ENCODE measurements at regions not wholly inside any gene's neighbourhood (a gene's known extent, or its start where the extent isn't known, plus 50 kb on each side); places are given as distances from the start of the nearest gene placed in this dataset.

GRCh38 chr2:146220957-146221356 lies 1623.9 kb upstream of the ACVR2A start:
- H3K4me2 ChIP-seq (ENCODE audit: low read length, poor library complexity, severe bottlenecking), result no peak overlapping the region
- no peaks in the 10 kb centered on the region for H3K36me3 ChIP-seq (ENCODE audit: control insufficient read depth in 1 of 2, insufficient read depth in 2 of 2, low read depth in 1 of 2, low read length in 2 of 2)
- H2BK12ac ChIP-seq (ENCODE audit: low read length in 2 of 2), result no peak overlapping the region
- H3K14ac ChIP-seq (ENCODE audit: low read length in 2 of 2), result no peak overlapping the region
- no peak overlapping the region for H4K91ac ChIP-seq (ENCODE audit: low read length)
- H2AK5ac ChIP-seq (ENCODE audit: low read length, severe bottlenecking), result no peak overlapping the region
- H4K8ac ChIP-seq (ENCODE audit: low read length), result no peak overlapping the region
- H3K18ac ChIP-seq (ENCODE audit: low read depth in 1 of 2, low read length in 2 of 2), result no peak overlapping the region
- no peak overlapping the region for H2BK15ac ChIP-seq (ENCODE audit: low read depth, poor library complexity, severe bottlenecking)
- no peaks in the 10 kb centered on the region for H3K27me3 ChIP-seq (ENCODE audit: control insufficient read depth in 1 of 2, insufficient read depth in 1 of 2, low read length in 2 of 2)
- no peak overlapping the region for H3K4ac ChIP-seq (ENCODE audit: low read depth in 1 of 2, low read length in 2 of 2)
- no peak overlapping the region for H3K4me3 ChIP-seq (ENCODE audit: insufficient read depth in 1 of 2, low read depth in 1 of 2, low read length in 2 of 2)
- no peak overlapping the region for H2AFZ ChIP-seq (ENCODE audit: low read depth, low read length)
- DNase-seq, result no peak
- H3K27ac ChIP-seq (ENCODE audit: low read length, poor library complexity, severe bottlenecking), result no peak overlapping the region
- H2BK120ac ChIP-seq (ENCODE audit: low read depth, low read length), result no peak overlapping the region
- H3K4me1 ChIP-seq (ENCODE audit: control insufficient read depth, insufficient read depth, low read depth, low read length), result no peaks in the 10 kb centered on the region
- no peak overlapping the region for H2BK5ac ChIP-seq (ENCODE audit: low read depth, low read length, poor library complexity, severe bottlenecking)
- no peak overlapping the region for H3K23ac ChIP-seq (ENCODE audit: low read length in 2 of 2)
- H3K79me1 ChIP-seq (replicated peaks; ENCODE audit: low read length, poor library complexity, severe bottlenecking), result no peaks in the 10 kb centered on the region
- H3K9me3 ChIP-seq (ENCODE audit: control insufficient read depth, low read length), result peaks cover 7% of the 10 kb centered on the region
- no peak overlapping the region for H3K9ac ChIP-seq (ENCODE audit: low read length)

- 100% methylated on average over 1 of the region's 2 CpGs for WGBS
Measured at GRCh38 chr2:146214394-146214929, 1630.4 kb upstream of the ACVR2A start.

GRCh38 chr2:146213674-146214073 lies 1631.2 kb upstream of the ACVR2A start:
- no peak overlapping the region for H2BK120ac ChIP-seq (ENCODE audit: low read depth, low read length)
- H3K4me2 ChIP-seq (ENCODE audit: low read length, poor library complexity, severe bottlenecking), result no peak overlapping the region
- H3K18ac ChIP-seq (ENCODE audit: low read depth in 1 of 2, low read length in 2 of 2), result no peak overlapping the region
- no peak overlapping the region for H4K8ac ChIP-seq (ENCODE audit: low read length)
- H2AK5ac ChIP-seq (ENCODE audit: low read length, severe bottlenecking), result no peak overlapping the region
- no peaks in the 10 kb centered on the region for H3K27me3 ChIP-seq (ENCODE audit: control insufficient read depth in 1 of 2, insufficient read depth in 1 of 2, low read length in 2 of 2)
- DNase-seq, result no peak
- peaks cover 7% of the 10 kb centered on the region for H3K9me3 ChIP-seq (ENCODE audit: control insufficient read depth, low read length)
- H3K14ac ChIP-seq (ENCODE audit: low read length in 2 of 2), result no peak overlapping the region
- H3K23ac ChIP-seq (ENCODE audit: low read length in 2 of 2), result no peak overlapping the region
- no peak overlapping the region for H3K4me3 ChIP-seq (ENCODE audit: insufficient read depth in 1 of 2, low read depth in 1 of 2, low read length in 2 of 2)
- no peak overlapping the region for H2BK15ac ChIP-seq (ENCODE audit: low read depth, poor library complexity, severe bottlenecking)
- H3K4me1 ChIP-seq (ENCODE audit: control insufficient read depth, insufficient read depth, low read depth, low read length), result no peaks in the 10 kb centered on the region
- no peak overlapping the region for H2BK5ac ChIP-seq (ENCODE audit: low read depth, low read length, poor library complexity, severe bottlenecking)
- H4K91ac ChIP-seq (ENCODE audit: low read length), result no peak overlapping the region
- no peak overlapping the region for H2BK12ac ChIP-seq (ENCODE audit: low read length in 2 of 2)
- H3K27ac ChIP-seq (ENCODE audit: low read length, poor library complexity, severe bottlenecking), result no peak overlapping the region
- no peaks in the 10 kb centered on the region for H3K79me1 ChIP-seq (replicated peaks; ENCODE audit: low read length, poor library complexity, severe bottlenecking)
- H3K9ac ChIP-seq (ENCODE audit: low read length), result no peak overlapping the region
- no peak overlapping the region for H3K4ac ChIP-seq (ENCODE audit: low read depth in 1 of 2, low read length in 2 of 2)
- H3K36me3 ChIP-seq (ENCODE audit: control insufficient read depth in 1 of 2, insufficient read depth in 2 of 2, low read depth in 1 of 2, low read length in 2 of 2), result no peaks in the 10 kb centered on the region
- H2AFZ ChIP-seq (ENCODE audit: low read depth, low read length), result no peak overlapping the region

More at GRCh38 chr2:146214394-146214929, 1630.4 kb upstream of the ACVR2A start:
- H3K9ac ChIP-seq (ENCODE audit: low read length), result no peak overlapping the region
- no peak overlapping the region for H2BK120ac ChIP-seq (ENCODE audit: low read depth, low read length)
- H3K9me3 ChIP-seq (ENCODE audit: control insufficient read depth, low read length), result peaks cover 7% of the 10 kb centered on the region
- no peak overlapping the region for H4K8ac ChIP-seq (ENCODE audit: low read length)
- H3K79me1 ChIP-seq (replicated peaks; ENCODE audit: low read length, poor library complexity, severe bottlenecking), result no peaks in the 10 kb centered on the region
- no peaks in the 10 kb centered on the region for H3K4me1 ChIP-seq (ENCODE audit: control insufficient read depth, insufficient read depth, low read depth, low read length)
- no peak overlapping the region for H3K4ac ChIP-seq (ENCODE audit: low read depth in 1 of 2, low read length in 2 of 2)
- H3K4me3 ChIP-seq (ENCODE audit: insufficient read depth in 1 of 2, low read depth in 1 of 2, low read length in 2 of 2), result no peak overlapping the region
- H3K18ac ChIP-seq (ENCODE audit: low read depth in 1 of 2, low read length in 2 of 2), result no peak overlapping the region
- no peak overlapping the region for H2AFZ ChIP-seq (ENCODE audit: low read depth, low read length)
- no peak overlapping the region for H3K4me2 ChIP-seq (ENCODE audit: low read length, poor library complexity, severe bottlenecking)
- no peaks in the 10 kb centered on the region for H3K36me3 ChIP-seq (ENCODE audit: control insufficient read depth in 1 of 2, insufficient read depth in 2 of 2, low read depth in 1 of 2, low read length in 2 of 2)
- no peak overlapping the region for H2BK5ac ChIP-seq (ENCODE audit: low read depth, low read length, poor library complexity, severe bottlenecking)
- no peak overlapping the region for H3K14ac ChIP-seq (ENCODE audit: low read length in 2 of 2)
- H2AK5ac ChIP-seq (ENCODE audit: low read length, severe bottlenecking), result no peak overlapping the region
- H3K27me3 ChIP-seq (ENCODE audit: control insufficient read depth in 1 of 2, insufficient read depth in 1 of 2, low read length in 2 of 2), result no peaks in the 10 kb centered on the region
- no peak overlapping the region for H3K27ac ChIP-seq (ENCODE audit: low read length, poor library complexity, severe bottlenecking)
- H2BK12ac ChIP-seq (ENCODE audit: low read length in 2 of 2), result no peak overlapping the region
- no peak for DNase-seq
- no peak overlapping the region for H3K23ac ChIP-seq (ENCODE audit: low read length in 2 of 2)
- no peak overlapping the region for H2BK15ac ChIP-seq (ENCODE audit: low read depth, poor library complexity, severe bottlenecking)
- no peak overlapping the region for H4K91ac ChIP-seq (ENCODE audit: low read length)

- Histone ChIP-seq H3K9me3 (ENCODE audit: control insufficient read depth, low read length) (peaks cover 7% of the 10 kb centered on the region), H3K9ac (ENCODE audit: low read length) (no peak overlapping the region), H4K8ac (ENCODE audit: low read length) (no peak overlapping the region), H2BK120ac (ENCODE audit: low read depth, low read length) (no peak overlapping the region), H3K4ac (ENCODE audit: low read depth in 1 of 2, low read length in 2 of 2) (no peak overlapping the region), H2BK5ac (ENCODE audit: low read depth, low read length, poor library complexity, severe bottlenecking) (no peak overlapping the region), H3K36me3 (ENCODE audit: control insufficient read depth in 1 of 2, insufficient read depth in 2 of 2, low read depth in 1 of 2, low read length in 2 of 2) (no peaks in the 10 kb centered on the region), H2AK5ac (ENCODE audit: low read length, severe bottlenecking) (no peak overlapping the region), H2AFZ (ENCODE audit: low read depth, low read length) (no peak overlapping the region), H2BK12ac (ENCODE audit: low read length in 2 of 2) (no peak overlapping the region), H3K27ac (ENCODE audit: low read length, poor library complexity, severe bottlenecking) (no peak overlapping the region), H3K4me3 (ENCODE audit: insufficient read depth in 1 of 2, low read depth in 1 of 2, low read length in 2 of 2) (no peak overlapping the region), H3K79me1 (replicated peaks; ENCODE audit: low read length, poor library complexity, severe bottlenecking) (no peaks in the 10 kb centered on the region), H3K27me3 (ENCODE audit: control insufficient read depth in 1 of 2, insufficient read depth in 1 of 2, low read length in 2 of 2) (no peaks in the 10 kb centered on the region), H3K23ac (ENCODE audit: low read length in 2 of 2) (no peak overlapping the region), H3K4me1 (ENCODE audit: control insufficient read depth, insufficient read depth, low read depth, low read length) (no peaks in the 10 kb centered on the region), H4K91ac (ENCODE audit: low read length) (no peak overlapping the region), H3K14ac (ENCODE audit: low read length in 2 of 2) (no peak overlapping the region), H3K4me2 (ENCODE audit: low read length, poor library complexity, severe bottlenecking) (no peak overlapping the region), H2BK15ac (ENCODE audit: low read depth, poor library complexity, severe bottlenecking) (no peak overlapping the region), H3K18ac (ENCODE audit: low read depth in 1 of 2, low read length in 2 of 2) (no peak overlapping the region)
- no peak for DNase-seq
- 88% methylated on average over 3 of the region's 4 CpGs for WGBS
Measured at GRCh38 chr2:146212602-146213001, 1632.2 kb upstream of the ACVR2A start.
